ENCODE measurements at regions not wholly inside any gene's neighbourhood (a gene's known extent, or its start where the extent isn't known, plus 50 kb on each side); places are given as distances from the start of the nearest gene placed in this dataset.

GRCh38 chr2:120632796-120633646, 102.6 kb upstream of the GLI2 start:
- peak overlapping the region; percentile 27 for H3K27ac Mint-ChIP-seq (ENCODE audit: unreplicated experiment)
- H3K27me3 Mint-ChIP-seq (ENCODE audit: unreplicated experiment) = peaks cover 8% of the 10 kb centered on the region

GRCh38 chr2:120634533-120634932, 101.1 kb upstream of the GLI2 start:
- no peak overlapping the region for H3K27ac Mint-ChIP-seq (ENCODE audit: unreplicated experiment)

More at GRCh38 chr2:120632796-120633646, 102.6 kb upstream of the GLI2 start:
- DNase-seq (ENCODE audit: low spot score) = no peak
- no peaks in the 10 kb centered on the region for H3K9me3 Mint-ChIP-seq (ENCODE audit: unreplicated experiment)
- peaks cover 17% of the 10 kb centered on the region for H3K4me1 Mint-ChIP-seq (ENCODE audit: unreplicated experiment)
- no peaks in the 10 kb centered on the region for H3K36me3 Mint-ChIP-seq (ENCODE audit: low read depth, unreplicated experiment)
- H3K4me3 Mint-ChIP-seq (ENCODE audit: unreplicated experiment) = no peak overlapping the region
- TF ChIP-seq CTCF (IDR thresholded peaks at IDR 0.05; ENCODE audit: unreplicated experiment) = no peak

GRCh38 chr2:120635146-120635545, 100.5 kb upstream of the GLI2 start:
- no peaks in the 10 kb centered on the region for H3K36me3 Mint-ChIP-seq (ENCODE audit: low read depth, unreplicated experiment)
- H3K4me1 Mint-ChIP-seq (ENCODE audit: unreplicated experiment) = peaks cover 17% of the 10 kb centered on the region
- DNase-seq (ENCODE audit: low spot score) = no peak
- TF ChIP-seq CTCF (IDR thresholded peaks at IDR 0.05; ENCODE audit: unreplicated experiment) = no peak
- no peak overlapping the region for H3K27ac Mint-ChIP-seq (ENCODE audit: unreplicated experiment)
- no peak overlapping the region for H3K4me3 Mint-ChIP-seq (ENCODE audit: unreplicated experiment)
- H3K9me3 Mint-ChIP-seq (ENCODE audit: unreplicated experiment) = no peaks in the 10 kb centered on the region
- peaks cover 4% of the 10 kb centered on the region for H3K27me3 Mint-ChIP-seq (ENCODE audit: unreplicated experiment)

More at GRCh38 chr2:120634533-120634932, 101.1 kb upstream of the GLI2 start:
- no peaks in the 10 kb centered on the region for H3K9me3 Mint-ChIP-seq (ENCODE audit: unreplicated experiment)
- TF ChIP-seq CTCF (IDR thresholded peaks at IDR 0.05; ENCODE audit: unreplicated experiment) = no peak
- H3K4me1 Mint-ChIP-seq (ENCODE audit: unreplicated experiment) = peaks cover 17% of the 10 kb centered on the region
- no peak overlapping the region for H3K4me3 Mint-ChIP-seq (ENCODE audit: unreplicated experiment)
- H3K36me3 Mint-ChIP-seq (ENCODE audit: low read depth, unreplicated experiment) = no peaks in the 10 kb centered on the region
- DNase-seq (ENCODE audit: low spot score) = no peak
- peaks cover 4% of the 10 kb centered on the region for H3K27me3 Mint-ChIP-seq (ENCODE audit: unreplicated experiment)

GRCh38 chr2:120637847-120638246, 97.8 kb upstream of the GLI2 start:
- no peak for DNase-seq (ENCODE audit: low spot score)
- no peaks in the 10 kb centered on the region for H3K9me3 Mint-ChIP-seq (ENCODE audit: unreplicated experiment)
- TF ChIP-seq CTCF (IDR thresholded peaks at IDR 0.05; ENCODE audit: unreplicated experiment) = no peak
- H3K4me1 Mint-ChIP-seq (ENCODE audit: unreplicated experiment) = peaks cover 5% of the 10 kb centered on the region
- peaks cover 1% of the 10 kb centered on the region for H3K27me3 Mint-ChIP-seq (ENCODE audit: unreplicated experiment)
- no peak overlapping the region for H3K27ac Mint-ChIP-seq (ENCODE audit: unreplicated experiment)
- no peak overlapping the region for H3K4me3 Mint-ChIP-seq (ENCODE audit: unreplicated experiment)
- H3K36me3 Mint-ChIP-seq (ENCODE audit: low read depth, unreplicated experiment) = no peaks in the 10 kb centered on the region

GRCh38 chr2:120638450-120638849, 97.2 kb upstream of the GLI2 start:
- no peak overlapping the region for H3K4me3 Mint-ChIP-seq (ENCODE audit: unreplicated experiment)
- TF ChIP-seq CTCF (IDR thresholded peaks at IDR 0.05; ENCODE audit: unreplicated experiment) = no peak
- no peaks in the 10 kb centered on the region for H3K36me3 Mint-ChIP-seq (ENCODE audit: low read depth, unreplicated experiment)
- H3K27ac Mint-ChIP-seq (ENCODE audit: unreplicated experiment) = no peak overlapping the region
- H3K9me3 Mint-ChIP-seq (ENCODE audit: unreplicated experiment) = no peaks in the 10 kb centered on the region
- H3K27me3 Mint-ChIP-seq (ENCODE audit: unreplicated experiment) = peaks cover 1% of the 10 kb centered on the region
- peaks cover 5% of the 10 kb centered on the region for H3K4me1 Mint-ChIP-seq (ENCODE audit: unreplicated experiment)
- no peak for DNase-seq (ENCODE audit: low spot score)

All from endothelial cell (in vitro differentiated cells).